Upper lobe of left lung (tissue), 6 donors: ENCODE measurements at regions not wholly inside any gene's neighbourhood (a gene's known extent, or its start where the extent isn't known, plus 50 kb on each side); places are given as distances from the start of the nearest gene placed in this dataset.

Experiments
- ATAC-seq, 2 donors: fragments of 200-7000 bp; cut with Tn5 transposase; one replicate each; pipeline ENCODE4 v1.9.1; 2022; ENCODE audit warnings: mild to moderate bottlenecking in 2 of 2, moderate library complexity in 2 of 2; ENCODE audit not compliant: low FRiP score in 2 of 2
- DNase-seq, 2 donors: peaks; one replicate each; pipeline ENCODE4 v3.0.0-alpha.2; 2019 to 2020
- H3K27ac ChIP-seq, 4 donors: fragments of 200-600 bp; sonication (generic); one replicate each; pipeline ENCODE4 v1.5.1; 2016 to 2019
- H3K27me3 ChIP-seq, 4 donors: fragments of 200-600 bp; sonication (generic); one replicate each; pipeline ENCODE4 v1.5.1; 2017 to 2019
- H3K36me3 ChIP-seq, 4 donors: fragments of 200-600 bp; sonication (generic); one replicate each; pipeline ENCODE4 v1.5.1; 2016 to 2019
- H3K4me1 ChIP-seq, 4 donors: fragments of 200-600 bp; sonication (generic); one replicate each; pipeline ENCODE4 v1.5.1; 2018 to 2019
- H3K4me3 ChIP-seq, 4 donors: fragments of 200-600 bp; sonication (generic); one replicate each; pipeline ENCODE4 v1.5.1; 2017 to 2019; ENCODE audit warnings: mild to moderate bottlenecking in 2 of 4, moderate library complexity in 1 of 4
- H3K9me3 ChIP-seq, 4 donors: fragments of 200-600 bp; sonication (generic); one replicate each; pipeline ENCODE4 v1.5.1; 2018 to 2019
- CTCF ChIP-seq, 6 experiments: fragments of 450-650 bp in 4 of 6; fragments of 200-600 bp in 2 of 6; sonication (generic) in 2 of 6; IDR thresholded peaks; one replicate each; pipeline ENCODE4 v1.5.1; 2016 to 2019; ENCODE audit warnings: antibody characterized with exemption in 6 of 6
- EP300 ChIP-seq, 4 donors: sonication (generic); formaldehyde crosslinking; IDR thresholded peaks; one replicate each; pipeline ENCODE4 v1.5.1; 2017; ENCODE audit warnings: antibody characterized with exemption in 4 of 4, control low read depth in 2 of 4
- POLR2A ChIP-seq, 4 donors: fragments of 450-650 bp; IDR thresholded peaks; one replicate each; pipeline ENCODE4 v1.5.1; 2016 to 2017; ENCODE audit warnings: antibody characterized with exemption in 4 of 4, mild to moderate bottlenecking in 2 of 4
- POLR2AphosphoS5 ChIP-seq, 2 donors: sonication (generic); formaldehyde crosslinking; IDR thresholded peaks; one replicate each; pipeline ENCODE4 v1.5.1; 2017; ENCODE audit warnings: antibody characterized with exemption in 2 of 2
- WGBS, 2 donors: methylation state at CpG; one replicate each; pipeline ENCODE4 v1.1.5; 2017 to 2018; 5-methylcytosine and 5-hydroxymethylcytosine counted together
- donor health status: DM: no; HTN: no; CAD: no; lungs with moderate emphysema.
- donor health status: DM: no; HTN: yes; CAD: no; lungs with severe emphysema.

DNA sequence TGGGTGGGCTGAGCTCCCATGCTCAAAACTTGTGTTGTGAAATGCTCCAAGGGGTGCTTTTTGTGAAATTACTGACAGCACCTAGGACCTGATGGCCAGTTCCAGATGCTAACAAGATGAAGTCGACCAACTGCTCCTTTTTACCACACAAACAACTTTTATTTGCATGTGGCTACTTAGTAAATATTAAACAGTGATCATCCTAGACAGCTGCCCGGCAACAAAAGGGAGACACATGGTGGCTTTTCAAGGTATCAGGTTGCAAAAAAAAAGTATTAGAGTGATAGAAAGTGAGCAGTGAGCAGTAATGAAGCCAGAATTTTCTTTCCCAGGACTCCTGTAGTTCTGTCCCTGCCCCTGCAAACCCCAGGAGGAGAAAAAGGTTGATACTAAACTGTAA lies 118.5 kb downstream of the RPIA start:
- WGBS, 2 donors: 47 to 63% methylated on average over 2 of the region's 2 CpGs
- TF ChIP-seq EP300 (IDR thresholded peaks at IDR 0.05) (no peak), POLR2AphosphoS5 (IDR thresholded peaks at IDR 0.05) (no peak), CTCF (IDR thresholded peaks at IDR 0.05) (no peak), POLR2A (IDR thresholded peaks at IDR 0.05) (no peak)
- no peaks in the 10 kb centered on the region for H3K36me3 ChIP-seq
- H3K27me3 ChIP-seq: no peaks in the 10 kb centered on the region
- no peaks in the 10 kb centered on the region for H3K4me1 ChIP-seq
- H3K4me3 ChIP-seq: no peak overlapping the region
- H3K27ac ChIP-seq: no peak overlapping the region
- no peaks in the 10 kb centered on the region for H3K9me3 ChIP-seq
- ATAC-seq (no peak), DNase-seq (no peak)

DNA sequence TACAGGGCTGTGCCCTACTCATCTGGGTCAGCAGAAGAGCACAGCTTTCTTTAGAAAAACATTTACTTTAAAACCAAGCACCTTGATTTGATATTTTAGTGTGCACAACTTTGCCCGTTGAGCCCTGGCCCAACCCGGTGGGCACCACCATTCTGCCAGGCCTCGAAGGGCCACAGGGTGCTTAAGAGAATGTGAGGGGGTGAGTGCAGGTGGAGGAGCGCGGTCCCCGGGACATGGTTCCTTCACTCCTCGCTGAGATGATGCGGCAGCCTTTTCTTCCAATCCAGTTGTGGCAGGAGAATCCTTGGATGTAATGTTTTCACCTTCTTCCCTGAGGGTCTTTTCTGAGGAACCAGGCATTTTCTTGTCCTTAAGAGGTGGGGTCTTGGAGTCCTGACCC lies 119.0 kb downstream of the RPIA start:
- Histone ChIP-seq H3K36me3 (no peaks in the 10 kb centered on the region), H3K27me3 (no peaks in the 10 kb centered on the region), H3K4me3 (no peak overlapping the region), H3K27ac (no peak overlapping the region), H3K9me3 (peaks cover 0 to 3% (median 0%) of the 10 kb centered on the region in 4 donors), H3K4me1 (no peaks in the 10 kb centered on the region)
- no peak for ATAC-seq
- TF ChIP-seq CTCF (IDR thresholded peaks at IDR 0.05) (no peak), POLR2A (IDR thresholded peaks at IDR 0.05) (no peak)
- WGBS, 2 donors: 91 to 94% methylated on average over 8 of the region's 8 CpGs
- DNase-seq: peak in 1 of 2 donors; percentile 34

GRCh38 chr2:88811233-88811632 lies 119.8 kb downstream of the RPIA start:
- DNase-seq (no peak), ATAC-seq (no peak)
- peaks cover 0 to 10% (median 3%) of the 10 kb centered on the region in 4 donors for H3K9me3 ChIP-seq
- no peak overlapping the region for H3K4me3 ChIP-seq
- 72 to 74% methylated on average over 3 of the region's 3 CpGs for WGBS, 2 donors
- H3K27ac ChIP-seq: no peak overlapping the region
- no peaks in the 10 kb centered on the region for H3K27me3 ChIP-seq
- TF ChIP-seq POLR2AphosphoS5 (IDR thresholded peaks at IDR 0.05) (no peak), CTCF (IDR thresholded peaks at IDR 0.05) (no peak), POLR2A (IDR thresholded peaks at IDR 0.05) (no peak), EP300 (IDR thresholded peaks at IDR 0.05) (no peak)
- no peaks in the 10 kb centered on the region for H3K36me3 ChIP-seq
- no peaks in the 10 kb centered on the region for H3K4me1 ChIP-seq

GRCh38 chr2:88811681-88812080 lies 120.2 kb downstream of the RPIA start:
- H3K4me1 ChIP-seq: no peaks in the 10 kb centered on the region
- no peaks in the 10 kb centered on the region for H3K27me3 ChIP-seq
- TF ChIP-seq POLR2A (IDR thresholded peaks at IDR 0.05) (no peak), EP300 (IDR thresholded peaks at IDR 0.05) (no peak), CTCF (IDR thresholded peaks at IDR 0.05) (no peak), POLR2AphosphoS5 (IDR thresholded peaks at IDR 0.05) (no peak)
- ATAC-seq: peak in 1 of 2 donors; percentile 9
- H3K27ac ChIP-seq: no peak overlapping the region
- H3K9me3 ChIP-seq: peaks cover 0 to 14% (median 3%) of the 10 kb centered on the region in 4 donors
- no peaks in the 10 kb centered on the region for H3K36me3 ChIP-seq
- WGBS, 2 donors: 79% methylated on average over 6 to 8 of the region's 8 CpGs
- DNase-seq: peak in 1 of 2 donors; percentile 42
- H3K4me3 ChIP-seq: no peak overlapping the region

GRCh38 chr2:88813612-88814011 lies 122.1 kb downstream of the RPIA start:
- Histone ChIP-seq H3K4me3 (no peak overlapping the region), H3K9me3 (peaks cover 0 to 14% (median 3%) of the 10 kb centered on the region in 4 donors), H3K36me3 (no peaks in the 10 kb centered on the region), H3K27ac (no peak overlapping the region), H3K4me1 (no peaks in the 10 kb centered on the region), H3K27me3 (no peaks in the 10 kb centered on the region)
- ATAC-seq: no peak
- no peak for TF ChIP-seq POLR2AphosphoS5 (IDR thresholded peaks at IDR 0.05)
- no peak for TF ChIP-seq CTCF (IDR thresholded peaks at IDR 0.05)
- TF ChIP-seq POLR2A (IDR thresholded peaks at IDR 0.05): no peak
- TF ChIP-seq EP300 (IDR thresholded peaks at IDR 0.05): no peak
- DNase-seq: peak in 1 of 2 donors; percentile 3
- WGBS, 2 donors: 88 to 91% methylated on average over 4 of the region's 4 CpGs
